DND-41 (cell line): ENCODE measurements at regions not wholly inside any gene's neighbourhood (a gene's known extent, or its start where the extent isn't known, plus 50 kb on each side); places are given as distances from the start of the nearest gene placed in this dataset.

Source experiments
- ATAC-seq: fragments of 200-7000 bp; cut with Tn5 transposase; 3 replicates; pipeline ENCODE4 v1.9.1; 2021; ENCODE audit warnings: low read depth; ENCODE audit not compliant: insufficient read depth
- DNase-seq: peaks from one replicate; pipeline ENCODE4 v3.0.0-alpha.2; 2020
- H2AFZ ChIP-seq: 2 replicates; pipeline ENCODE4 v1.6.0; 2012; ENCODE audit warnings: low read depth, low read length
- H3K27ac ChIP-seq: 2 replicates; pipeline ENCODE4 v1.5.1; 2012; ENCODE audit warnings: low read length, inconsistent platforms
- H3K27me3 ChIP-seq: fragments of 200-600 bp; sonication (generic); 2 replicates; pipeline ENCODE4 v1.6.0; 2012; ENCODE audit warnings: low read length, mild to moderate bottlenecking, inconsistent platforms; ENCODE audit not compliant: insufficient read depth, poor library complexity
- H3K36me3 ChIP-seq: 2 replicates; pipeline ENCODE4 v1.5.1; 2012; ENCODE audit warnings: low read length, inconsistent platforms; ENCODE audit not compliant: insufficient read depth
- H3K4me1 ChIP-seq: 2 replicates; pipeline ENCODE4 v1.5.1; 2012; ENCODE audit warnings: mild to moderate bottlenecking, low read length; ENCODE audit not compliant: insufficient read depth
- H3K4me2 ChIP-seq: 2 replicates; pipeline ENCODE4 v1.6.0; 2012; ENCODE audit warnings: mild to moderate bottlenecking, moderate library complexity, low read length, inconsistent platforms; ENCODE audit not compliant: insufficient read depth
- H3K4me3 ChIP-seq, 2 experiments: fragments of 200-600 bp in 1 of 2; shearing (Covaris generic) in 1 of 2; 2 replicates each; pipeline ENCODE4 v1.5.1; 2012 to 2016; ENCODE audit warnings: inconsistent platforms in 2 of 2, low read length in 2 of 2, mild to moderate bottlenecking in 2 of 2, low read depth in 1 of 2, moderate library complexity in 1 of 2
- H3K79me2 ChIP-seq: 2 replicates; pipeline ENCODE4 v1.6.0; 2012; ENCODE audit warnings: low read length, inconsistent platforms; ENCODE audit not compliant: insufficient read depth
- H3K9ac ChIP-seq: 2 replicates; pipeline ENCODE4 v1.6.0; 2012; ENCODE audit warnings: low read depth, mild to moderate bottlenecking, inconsistent platforms, low read length, moderate library complexity
- H3K9me3 ChIP-seq: 2 replicates; pipeline ENCODE4 v1.5.1; 2012; ENCODE audit warnings: low read length, moderate library complexity, mild to moderate bottlenecking, inconsistent platforms; ENCODE audit not compliant: insufficient read depth, severe bottlenecking
- H4K20me1 ChIP-seq: 2 replicates; pipeline ENCODE4 v1.6.0; 2012; ENCODE audit warnings: low read length; ENCODE audit not compliant: insufficient read depth
- CTCF ChIP-seq: IDR thresholded peaks from 2 replicates; pipeline ENCODE4 v1.5.1; 2012; ENCODE audit warnings: borderline replicate concordance, low read length, moderate library complexity, mild to moderate bottlenecking; ENCODE audit not compliant: poor library complexity, severe bottlenecking; ENCODE audit errors: extremely low read depth
- EZH2 ChIP-seq: IDR thresholded peaks from 3 replicates; pipeline ENCODE4 v1.6.1; 2012; ENCODE audit warnings: borderline replicate concordance, low read depth, mild to moderate bottlenecking, moderate library complexity, low read length, inconsistent platforms; ENCODE audit not compliant: severe bottlenecking

DNA sequence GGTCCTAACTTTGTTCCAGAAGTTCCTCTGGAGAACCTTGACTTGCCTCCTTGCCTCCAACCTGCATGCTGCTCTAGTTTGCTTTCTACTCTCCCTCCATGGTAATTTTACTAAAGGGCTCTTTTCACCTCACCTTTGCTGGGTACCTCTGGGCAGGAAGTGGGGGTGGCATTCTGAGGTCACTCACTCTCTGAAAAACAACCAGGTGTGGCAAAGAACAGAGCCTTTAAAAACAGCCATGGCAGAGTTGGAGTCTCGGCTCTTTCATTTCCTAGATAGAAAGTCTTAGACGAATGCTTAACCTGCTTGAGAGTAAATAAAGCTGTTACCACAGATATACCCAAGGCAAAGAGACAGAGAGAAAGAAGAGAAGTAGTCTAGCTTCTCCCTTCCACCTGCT is 827.9 kb downstream of the BCL11B start:
- Histone ChIP-seq H3K36me3 (no peaks in the 10 kb centered on the region), H3K27me3 (no peaks in the 10 kb centered on the region), H3K4me2 (no peak overlapping the region), H3K4me3 (no peak overlapping the region), H3K4me1 (peaks cover 6% of the 10 kb centered on the region; the same call in 1 of the 2 replicates), H3K9ac (no peak overlapping the region), H4K20me1 (no peaks in the 10 kb centered on the region), H3K79me2 (no peaks in the 10 kb centered on the region), H3K9me3 (no peaks in the 10 kb centered on the region), H2AFZ (no peak overlapping the region), H3K27ac (no peak overlapping the region)
- no peak for TF ChIP-seq CTCF
- no peak for TF ChIP-seq EZH2
- ATAC-seq (no peak), DNase-seq (no peak)

- H3K4me1 ChIP-seq: peaks cover 6% of the 10 kb centered on the region; the same call in 1 of the 2 replicates
- no peaks in the 10 kb centered on the region for H3K9me3 ChIP-seq
- no peaks in the 10 kb centered on the region for H3K36me3 ChIP-seq
- no peak for TF ChIP-seq CTCF
- no peak for TF ChIP-seq EZH2
- DNase-seq (no peak), ATAC-seq (no peak)
- H3K79me2 ChIP-seq: no peaks in the 10 kb centered on the region
- H3K27ac ChIP-seq: no peak overlapping the region
- no peak overlapping the region for H3K4me2 ChIP-seq
- no peak overlapping the region for H2AFZ ChIP-seq
- H3K9ac ChIP-seq: no peak overlapping the region
- H3K4me3 ChIP-seq: no peak overlapping the region
- no peaks in the 10 kb centered on the region for H4K20me1 ChIP-seq
- H3K27me3 ChIP-seq: no peaks in the 10 kb centered on the region
Measured at GRCh38 chr14:98445718-98446117, 826.3 kb downstream of the BCL11B start.

DNA sequence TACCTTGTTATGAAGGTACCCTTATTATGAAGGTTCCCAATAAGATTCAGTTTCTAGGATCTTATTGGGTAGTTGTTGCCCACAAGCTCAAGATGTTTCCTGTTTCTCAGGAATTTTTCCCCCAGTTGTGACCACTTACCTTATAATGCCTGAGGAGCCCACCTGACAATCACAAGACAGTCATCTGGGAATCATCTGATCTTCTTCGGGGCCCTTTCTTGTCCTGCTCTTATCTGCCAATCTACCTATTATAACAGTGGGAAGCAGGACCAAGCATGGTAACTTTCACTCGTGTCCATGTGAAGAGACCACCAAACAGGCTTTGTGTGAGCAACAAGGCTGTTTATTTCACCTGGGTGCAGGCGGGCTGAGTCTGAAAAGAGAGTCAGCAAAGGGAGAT is 825.5 kb downstream of the BCL11B start:
- DNase-seq: no peak
- Histone ChIP-seq H3K27me3 (no peaks in the 10 kb centered on the region), H4K20me1 (no peaks in the 10 kb centered on the region), H3K4me1 (peaks cover 6% of the 10 kb centered on the region; the same call in 1 of the 2 replicates), H3K9ac (no peak overlapping the region), H3K79me2 (no peaks in the 10 kb centered on the region), H3K4me2 (no peak overlapping the region), H3K9me3 (no peaks in the 10 kb centered on the region), H3K4me3 (no peak overlapping the region), H2AFZ (no peak overlapping the region), H3K27ac (no peak overlapping the region), H3K36me3 (no peaks in the 10 kb centered on the region)
- TF ChIP-seq CTCF: no peak
- no peak for TF ChIP-seq EZH2
- no peak for ATAC-seq

- Histone ChIP-seq H3K9ac (no peak overlapping the region), H3K27me3 (no peaks in the 10 kb centered on the region), H3K4me3 (no peak overlapping the region), H3K4me2 (no peak overlapping the region), H4K20me1 (no peaks in the 10 kb centered on the region), H3K4me1 (no peaks in the 10 kb centered on the region), H3K9me3 (no peaks in the 10 kb centered on the region), H3K36me3 (no peaks in the 10 kb centered on the region), H3K79me2 (no peaks in the 10 kb centered on the region), H2AFZ (no peak overlapping the region), H3K27ac (no peak overlapping the region)
- TF ChIP-seq CTCF: no peak
- TF ChIP-seq EZH2: no peak
- DNase-seq (no peak), ATAC-seq (no peak)
Measured at GRCh38 chr14:98456231-98456630, 815.8 kb downstream of the BCL11B start.
